HCT116 (cell line): ENCODE measurements at regions not wholly inside any gene's neighbourhood (a gene's known extent, or its start where the extent isn't known, plus 50 kb on each side); places are given as distances from the start of the nearest gene placed in this dataset.

Experiments used
- ATAC-seq: fragments of 200-7000 bp; cut with Tn5 transposase; 2 replicates; pipeline ENCODE4 v1.9.1; 2020; ENCODE audit warnings: mild to moderate bottlenecking, moderate library complexity
- BruUV-seq: library from RNA; stranded (reverse); fragments of 400-500 nt; replicated peaks from 2 replicates; lab custom pipeline; 2021; lab: Mats Ljungman, UMichigan
- CTCF ChIA-PET: fragments of 300-600 bp; sonication (Branson Sonifier 250); formaldehyde crosslinking; loops from one replicate; lab custom pipeline; 2021; ENCODE audit warnings: antibody characterized with exemption; lab: Charles Lee
- POLR2A ChIA-PET: fragments of 300-600, 350-600 bp; sonication (Branson Sonifier 250); formaldehyde crosslinking; loops from one replicate; lab custom pipeline; 2021; ENCODE audit warnings: antibody characterized with exemption; lab: Charles Lee
- RAD21 ChIA-PET, 2 experiments: fragments of 300-600 bp; sonication (Branson Sonifier 250); formaldehyde crosslinking; loops; one replicate each; lab custom pipeline; 2023; ENCODE audit warnings: low total read pairs in 2 of 2; ENCODE audit not compliant: uncharacterized antibody in 2 of 2, unreplicated experiment in 2 of 2, low non-redundant PET in 1 of 2; lab: Charles Lee
- DNase-seq: peaks from one replicate; pipeline ENCODE4 v3.0.0-alpha.2; 2010; ENCODE audit warnings: low read depth, low spot score
- H2AFZ ChIP-seq: fragments of 200-600 bp; shearing (Covaris generic), sonication (generic); 2 replicates; pipeline ENCODE4 v1.6.1; 2017; ENCODE audit warnings: low read depth, mixed run types, mixed read lengths, antibody characterized with exemption, low read length; ENCODE audit not compliant: poor library complexity, severe bottlenecking
- H3K27ac ChIP-seq: 2 replicates; pipeline ENCODE4 v1.5.1; 2012; ENCODE audit warnings: low read depth, low read length
- H3K27me3 ChIP-seq: fragments of 200-600 bp; sonication (generic); 2 replicates; pipeline ENCODE4 v1.6.1; 2016; ENCODE audit warnings: mixed run types, low read length, mixed read lengths; ENCODE audit not compliant: insufficient read depth
- H3K36me3 ChIP-seq, 2 experiments: fragments of 200-500 bp in 1 of 2; fragments of 200-600 bp in 1 of 2; sonication (Bioruptor generic) in 1 of 2; sonication (generic) in 1 of 2; 2 replicates each; pipeline versions ENCODE4 v1.5.1 to v1.6.1; 2014 to 2016; ENCODE audit warnings: low read length in 2 of 2, inconsistent platforms in 1 of 2, mixed read lengths in 1 of 2, mixed run types in 1 of 2; ENCODE audit not compliant: insufficient read depth in 2 of 2, control insufficient read depth in 1 of 2
- H3K4me1 ChIP-seq, 2 experiments: fragments of 200-600 bp in 1 of 2; sonication (generic) in 1 of 2; 2 replicates each; pipeline versions ENCODE4 v1.5.1 to v1.6.1; 2012 to 2017; ENCODE audit warnings: low read length in 2 of 2, inconsistent platforms in 1 of 2, mild to moderate bottlenecking in 1 of 2, mixed read lengths in 1 of 2, mixed run types in 1 of 2, moderate library complexity in 1 of 2; ENCODE audit not compliant: insufficient read depth in 2 of 2, control insufficient read depth in 1 of 2
- H3K4me2 ChIP-seq: fragments of 200-600 bp; sonication (generic); 2 replicates; pipeline ENCODE4 v1.6.1; 2017; ENCODE audit warnings: mixed run types, low read length, mixed read lengths
- H3K4me3 ChIP-seq, 2 experiments: fragments of 200-600 bp in 1 of 2; sonication (generic) in 1 of 2; replicated peaks in 1 of 2; 2 replicates each; pipeline ENCODE4 v1.5.1; 2011 to 2016; ENCODE audit warnings: low read length in 2 of 2, control low read depth in 1 of 2, low read depth in 1 of 2, mild to moderate bottlenecking in 1 of 2, mixed read lengths in 1 of 2, mixed run types in 1 of 2
- H3K79me2 ChIP-seq: fragments of 200-600 bp; sonication (generic); 2 replicates; pipeline ENCODE4 v1.6.1; 2017; ENCODE audit warnings: mild to moderate bottlenecking, mixed run types, low read length, moderate library complexity, mixed read lengths; ENCODE audit not compliant: insufficient read depth
- H3K9ac ChIP-seq: fragments of 200-600 bp; sonication (generic); 2 replicates; pipeline ENCODE4 v1.6.1; 2016; ENCODE audit warnings: low read length, mixed read lengths
- H3K9me2 ChIP-seq: fragments of 200-600 bp; sonication (generic), shearing (Covaris generic); 2 replicates; pipeline ENCODE4 v1.6.1; 2017; ENCODE audit warnings: mixed run types, mild to moderate bottlenecking, moderate library complexity; ENCODE audit not compliant: insufficient read depth
- H3K9me3 ChIP-seq, 2 experiments: fragments of 200-500 bp in 1 of 2; fragments of 200-600 bp in 1 of 2; sonication (Bioruptor generic) in 1 of 2; sonication (generic) in 1 of 2; 2 replicates each; pipeline ENCODE4 v1.6.1; 2014 to 2017; ENCODE audit warnings: low read length in 2 of 2, mixed read lengths in 2 of 2, inconsistent platforms in 1 of 2, low read depth in 1 of 2, mild to moderate bottlenecking in 1 of 2, mixed run types in 1 of 2, moderate library complexity in 1 of 2; ENCODE audit not compliant: control insufficient read depth in 1 of 2, insufficient read depth in 1 of 2
- H4K20me1 ChIP-seq: fragments of 200-600 bp; sonication (generic), shearing (Covaris generic); 2 replicates; pipeline ENCODE4 v1.6.1; 2017; ENCODE audit warnings: mixed run types, mild to moderate bottlenecking, moderate library complexity; ENCODE audit not compliant: insufficient read depth
- ATF3 ChIP-seq: IDR thresholded peaks from 2 replicates; pipeline ENCODE4 v1.6.1; 2012
- CBX3 ChIP-seq: IDR thresholded peaks from 2 replicates; pipeline ENCODE4 v1.6.1; 2012; ENCODE audit warnings: low read depth
- CEBPB ChIP-seq: IDR thresholded peaks from 2 replicates; pipeline ENCODE4 v1.6.1; 2012; ENCODE audit warnings: low read depth
- CTCF ChIP-seq, 3 experiments: fragments of 200-600 bp in 1 of 3; sonication (generic) in 1 of 3; IDR thresholded peaks in 2 of 3; conservative IDR thresholded peaks in 1 of 3; 2 replicates each; pipeline ENCODE4 v1.5.1; 2012 to 2017; ENCODE audit warnings: low read depth in 2 of 3, low read length in 2 of 3, antibody characterized with exemption in 1 of 3, borderline replicate concordance in 1 of 3, control low read depth in 1 of 3, mild to moderate bottlenecking in 1 of 3, mixed read lengths in 1 of 3, mixed run types in 1 of 3, moderate library complexity in 1 of 3; ENCODE audit not compliant: insufficient read depth in 1 of 3
- ELF1 ChIP-seq: IDR thresholded peaks from 2 replicates; pipeline ENCODE4 v1.6.1; 2012; ENCODE audit warnings: low read depth, borderline replicate concordance
- EZH2phosphoT487 ChIP-seq: fragments of 200-600 bp; IDR thresholded peaks from 2 replicates; pipeline ENCODE4 v1.6.1; 2018; ENCODE audit warnings: antibody characterized with exemption, borderline replicate concordance
- FOSL1 ChIP-seq: IDR thresholded peaks from 2 replicates; pipeline ENCODE4 v1.6.1; 2012; ENCODE audit warnings: low read depth
- MAX ChIP-seq: IDR thresholded peaks from 2 replicates; pipeline ENCODE4 v1.6.1; 2012
- POLR2A ChIP-seq: IDR thresholded peaks from 2 replicates; pipeline ENCODE4 v1.7.0; 2011; ENCODE audit warnings: borderline replicate concordance; ENCODE audit not compliant: insufficient read depth, insufficient read length; ENCODE audit errors: extremely low read depth
- POLR2AphosphoS5 ChIP-seq: IDR thresholded peaks from 2 replicates; pipeline ENCODE4 v1.6.1; 2011; ENCODE audit warnings: mild to moderate bottlenecking, low read depth, low read length, moderate library complexity
- RAD21 ChIP-seq: IDR thresholded peaks from 2 replicates; pipeline ENCODE4 v1.6.1; 2012; ENCODE audit warnings: low read depth, mild to moderate bottlenecking
- REST ChIP-seq: IDR thresholded peaks from 2 replicates; pipeline ENCODE4 v1.6.1; 2012; ENCODE audit warnings: low read depth
- SIN3A ChIP-seq: IDR thresholded peaks from 2 replicates; pipeline ENCODE4 v1.6.1; 2012; ENCODE audit warnings: low read depth
- SP1 ChIP-seq: IDR thresholded peaks from 2 replicates; pipeline ENCODE4 v1.6.1; 2012; ENCODE audit warnings: low read depth
- SRF ChIP-seq: IDR thresholded peaks from 2 replicates; pipeline ENCODE4 v1.6.1; 2012; ENCODE audit warnings: low read depth
- TCF7L2 ChIP-seq: IDR thresholded peaks from 2 replicates; pipeline ENCODE4 v1.7.0; 2011; ENCODE audit warnings: borderline replicate concordance, inconsistent platforms; ENCODE audit not compliant: insufficient read depth, insufficient read length; ENCODE audit errors: extremely low read depth
- YY1 ChIP-seq: IDR thresholded peaks from 2 replicates; pipeline ENCODE4 v1.6.1; 2011; ENCODE audit warnings: low read length, low read depth, moderate library complexity, mild to moderate bottlenecking; ENCODE audit not compliant: insufficient replicate concordance; ENCODE audit errors: extremely low read depth
- ZBTB33 ChIP-seq: IDR thresholded peaks from 2 replicates; pipeline ENCODE4 v1.6.1; 2011; ENCODE audit warnings: mild to moderate bottlenecking, low read length, moderate library complexity; ENCODE audit not compliant: insufficient replicate concordance; ENCODE audit errors: extremely low read depth
- ZFX ChIP-seq: fragments of 450-650 bp; IDR thresholded peaks from 2 replicates; pipeline ENCODE4 v1.6.1; 2017
- ZNF274 ChIP-seq: fragments of 200-500 bp; sonication (Bioruptor generic); IDR thresholded peaks from 2 replicates; pipeline ENCODE4 v1.6.1; 2014; ENCODE audit warnings: mild to moderate bottlenecking, low read depth, low read length, inconsistent platforms
- intact Hi-C: fragments of 100-400 bp; cut with micrococcal nuclease; formaldehyde crosslinking; loops from 2 replicates; pipeline ENCODE4 v1.10.0; 2022

- intact Hi-C loops, result loop anchor here (10.0 kb wide), 1 partner anchor 380 kb away; no protein-coding TSS in a partner anchor
- no peak for DNase-seq
- no peaks in the 10 kb centered on the region for H4K20me1 ChIP-seq
- H2AFZ ChIP-seq, result no peak overlapping the region
- no peaks in the 10 kb centered on the region for H3K27me3 ChIP-seq
- no peak overlapping the region for H3K4me3 ChIP-seq
- peaks cover 0 to 8% of the 10 kb centered on the region in 2 experiments; a peak in 2 of 4 replicates for H3K4me1 ChIP-seq
- CTCF ChIA-PET, result no interaction called here
- H3K79me2 ChIP-seq, result no peaks in the 10 kb centered on the region
- POLR2A ChIA-PET, result no interaction called here
- TF ChIP-seq CTCF (IDR thresholded peaks at IDR 0.05 in 2 of 3, conservative IDR thresholded peaks at IDR 0.05 in 1 of 3; ENCODE audit: borderline replicate concordance in 1 of 3, insufficient read depth in 1 of 3, low read depth in 2 of 3, low read length in 2 of 3), result no peak
- TF ChIP-seq FOSL1, result no peak
- no peak for TF ChIP-seq SRF
- TF ChIP-seq YY1, result no peak
- TF ChIP-seq SP1, result no peak
- no peak for TF ChIP-seq ELF1
- no peak for TF ChIP-seq EZH2phosphoT487
- TF ChIP-seq ATF3, result no peak
- no peak for TF ChIP-seq CBX3
- TF ChIP-seq ZNF274, result no peak
- no peak for TF ChIP-seq ZFX
- no peak for TF ChIP-seq RAD21
- TF ChIP-seq MAX, result no peak
- TF ChIP-seq TCF7L2, result no peak
- TF ChIP-seq ZBTB33, result no peak
- TF ChIP-seq SIN3A, result no peak
- TF ChIP-seq REST, result no peak
- TF ChIP-seq POLR2A, result no peak
- no peak for TF ChIP-seq CEBPB
- TF ChIP-seq POLR2AphosphoS5, result no peak
- no peaks in the 10 kb centered on the region for H3K9me3 ChIP-seq
- no peaks in the 10 kb centered on the region for H3K36me3 ChIP-seq
- no peak overlapping the region for H3K4me2 ChIP-seq
- no TSS peak for BruUV-seq
- RAD21 ChIA-PET, result no interaction called here
- H3K27ac ChIP-seq, result no peak overlapping the region
- no peak overlapping the region for H3K9ac ChIP-seq
- ATAC-seq, result no peak
- H3K9me2 ChIP-seq, result no peaks in the 10 kb centered on the region
Observed at GRCh38 chr12:63424671-63425070, 243.6 kb downstream of the DPY19L2 start.
